ENCODE measurements at regions not wholly inside any gene's neighbourhood (a gene's known extent, or its start where the extent isn't known, plus 50 kb on each side); places are given as distances from the start of the nearest gene placed in this dataset.

GRCh38 chr22:27614006-27614649 is 187.4 kb downstream of the MN1 start:
- H3K9ac ChIP-seq = 0 out of 22 replicates have a peak overlapping the region, but pooled peaks of 1 of the 11 experiments have one; percentile 30
- no peaks in the 10 kb centered on the region for H3K36me3 ChIP-seq
- 0 out of 22 replicates have a peak, but pooled peaks cover 0 to 3% (median 0%) of the 10 kb centered on the region in 11 experiments for H3K27me3 ChIP-seq
- no peak overlapping the region for H3K4me3 ChIP-seq
- no peaks in the 10 kb centered on the region for H3K9me3 ChIP-seq (replicated peaks in 1 of 11)
- TF ChIP-seq Cebpa-rat (IDR thresholded peaks at IDR 0.05) = no peak
- peaks cover 20 to 84% (median 75%) of the 10 kb centered on the region in 10 experiments for H3K4me1 ChIP-seq
- H4K20me1 ChIP-seq = no peaks in the 10 kb centered on the region; a peak in 1 of 22 replicates
- H3K27ac ChIP-seq = peak overlapping the region in 4 of 11 experiments; percentile 57 to 75 (median 70); a peak in 4 of 22 replicates
- peak overlapping the region in 8 of 11 experiments; percentile 59 to 85 (median 72); a peak in 11 of 22 replicates for H3K4me2 ChIP-seq

GRCh38 chr22:27614650-27615007 is 186.9 kb downstream of the MN1 start:
- 0 out of 22 replicates have a peak, but pooled peaks cover 0 to 3% (median 0%) of the 10 kb centered on the region in 11 experiments for H3K27me3 ChIP-seq
- TF ChIP-seq Cebpa-rat (IDR thresholded peaks at IDR 0.05) = no peak
- no peaks in the 10 kb centered on the region; a peak in 1 of 22 replicates for H4K20me1 ChIP-seq
- no peaks in the 10 kb centered on the region for H3K9me3 ChIP-seq (replicated peaks in 1 of 11)
- 0 out of 22 replicates have a peak overlapping the region, but pooled peaks of 2 of the 11 experiments have one; percentile 2 to 15 for H3K9ac ChIP-seq
- H3K4me1 ChIP-seq = peaks cover 20 to 80% (median 72%) of the 10 kb centered on the region in 10 experiments
- peak overlapping the region in 6 of 11 experiments; percentile 17 to 85 (median 60); a peak in 9 of 22 replicates for H3K4me2 ChIP-seq
- no peaks in the 10 kb centered on the region for H3K36me3 ChIP-seq
- no peak overlapping the region for H3K4me3 ChIP-seq
- no peak overlapping the region for H3K27ac ChIP-seq

- no peak overlapping the region for H3K27ac ChIP-seq
- TF ChIP-seq Cebpa-rat (IDR thresholded peaks at IDR 0.05) = no peak
- no peaks in the 10 kb centered on the region for H3K9me3 ChIP-seq (replicated peaks in 1 of 11)
- 0 out of 22 replicates have a peak overlapping the region, but pooled peaks of 2 of the 11 experiments have one; percentile 2 to 15 for H3K9ac ChIP-seq
- H3K4me3 ChIP-seq = no peak overlapping the region
- H3K4me1 ChIP-seq = peaks cover 20 to 75% (median 68%) of the 10 kb centered on the region in 10 experiments
- H4K20me1 ChIP-seq = no peaks in the 10 kb centered on the region; a peak in 1 of 22 replicates
- H3K27me3 ChIP-seq = 0 out of 22 replicates have a peak, but pooled peaks cover 0 to 3% (median 0%) of the 10 kb centered on the region in 11 experiments
- H3K4me2 ChIP-seq = peak overlapping the region in 5 of 11 experiments; percentile 17 to 85 (median 66); a peak in 7 of 22 replicates
- H3K36me3 ChIP-seq = no peaks in the 10 kb centered on the region
These were observed 186.1 kb downstream of the MN1 start for GRCh38 chr22:27615408-27615807.

GRCh38 chr22:27616033-27616432 is 185.5 kb downstream of the MN1 start:
- no peaks in the 10 kb centered on the region for H3K9me3 ChIP-seq (replicated peaks in 1 of 11)
- no peak for TF ChIP-seq Cebpa-rat (IDR thresholded peaks at IDR 0.05)
- H4K20me1 ChIP-seq = no peaks in the 10 kb centered on the region; a peak in 1 of 22 replicates
- H3K9ac ChIP-seq = peak overlapping the region in 2 of 11 experiments; percentile 12 to 21; a peak in 2 of 22 replicates
- H3K4me2 ChIP-seq = peak overlapping the region in 7 of 11 experiments; percentile 11 to 71 (median 47); a peak in 12 of 22 replicates
- H3K4me3 ChIP-seq = no peak overlapping the region
- H3K4me1 ChIP-seq = peaks cover 20 to 73% (median 65%) of the 10 kb centered on the region in 10 experiments
- H3K36me3 ChIP-seq = no peaks in the 10 kb centered on the region
- 0 out of 22 replicates have a peak, but pooled peaks cover 0 to 3% (median 0%) of the 10 kb centered on the region in 11 experiments for H3K27me3 ChIP-seq
- no peak overlapping the region for H3K27ac ChIP-seq

- Histone ChIP-seq H3K27ac (no peak overlapping the region), H3K4me3 (no peak overlapping the region), H3K4me1 (peaks cover 12 to 60% (median 53%) of the 10 kb centered on the region in 10 experiments), H3K4me2 (peak overlapping the region in 9 of 11 experiments; percentile 5 to 71 (median 44); a peak in 12 of 22 replicates), H3K27me3 (0 out of 22 replicates have a peak, but pooled peaks cover 0 to 3% (median 0%) of the 10 kb centered on the region in 11 experiments), H3K9ac (no peak overlapping the region), H3K9me3 (replicated peaks in 1 of 11) (no peaks in the 10 kb centered on the region), H3K36me3 (no peaks in the 10 kb centered on the region), H4K20me1 (no peaks in the 10 kb centered on the region; a peak in 1 of 22 replicates)
- TF ChIP-seq Cebpa-rat (IDR thresholded peaks at IDR 0.05) = no peak
These were observed 184.2 kb downstream of the MN1 start for GRCh38 chr22:27617214-27617881.

- Histone ChIP-seq H4K20me1 (no peaks in the 10 kb centered on the region), H3K27me3 (no peaks in the 10 kb centered on the region), H3K27ac (no peak overlapping the region), H3K4me1 (peaks cover 9 to 29% (median 23%) of the 10 kb centered on the region in 10 experiments), H3K4me2 (no peak overlapping the region; a peak in 1 of 22 replicates), H3K4me3 (no peak overlapping the region), H3K9me3 (replicated peaks in 1 of 11) (no peaks in the 10 kb centered on the region), H3K36me3 (no peaks in the 10 kb centered on the region), H3K9ac (no peak overlapping the region)
- TF ChIP-seq Cebpa-rat (IDR thresholded peaks at IDR 0.05) = no peak
These were observed 181.0 kb downstream of the MN1 start for GRCh38 chr22:27620367-27621154.

- no peaks in the 10 kb centered on the region for H3K9me3 ChIP-seq (replicated peaks in 1 of 11)
- H3K27ac ChIP-seq = no peak overlapping the region
- no peaks in the 10 kb centered on the region for H3K27me3 ChIP-seq
- TF ChIP-seq Cebpa-rat (IDR thresholded peaks at IDR 0.05) = no peak
- H3K9ac ChIP-seq = no peak overlapping the region
- H4K20me1 ChIP-seq = no peaks in the 10 kb centered on the region
- peaks cover 9 to 19% (median 14%) of the 10 kb centered on the region in 10 experiments; a peak in 19 of 20 replicates for H3K4me1 ChIP-seq
- no peak overlapping the region for H3K4me2 ChIP-seq
- no peak overlapping the region for H3K4me3 ChIP-seq
- no peaks in the 10 kb centered on the region for H3K36me3 ChIP-seq
These were observed 180.0 kb downstream of the MN1 start for GRCh38 chr22:27621486-27622070.

- H3K27me3 ChIP-seq = no peaks in the 10 kb centered on the region
- TF ChIP-seq Cebpa-rat (IDR thresholded peaks at IDR 0.05) = no peak
These were observed 177.5 kb downstream of the MN1 start for GRCh38 chr22:27624042-27624441.

More at GRCh38 chr22:27624042-27624441, 177.5 kb downstream of the MN1 start:
- no peak overlapping the region for H3K4me2 ChIP-seq
- peaks cover 0 to 12% (median 0%) of the 10 kb centered on the region in 10 experiments; a peak in 4 of 20 replicates for H3K4me1 ChIP-seq
- H3K9ac ChIP-seq = no peak overlapping the region
- H4K20me1 ChIP-seq = no peaks in the 10 kb centered on the region
- H3K4me3 ChIP-seq = no peak overlapping the region
- H3K36me3 ChIP-seq = no peaks in the 10 kb centered on the region
- H3K27ac ChIP-seq = no peak overlapping the region
- no peaks in the 10 kb centered on the region for H3K9me3 ChIP-seq (replicated peaks in 1 of 11)

All from BLaER1 treated with 17β-estradiol and CSF1 and Interleukin-3, amounts not matched to agents 10 nM and 100 nM (cell line).